Brain microvascular endothelial cell (primary cell): ENCODE measurements at regions not wholly inside any gene's neighbourhood (a gene's known extent, or its start where the extent isn't known, plus 50 kb on each side); places are given as distances from the start of the nearest gene placed in this dataset.

Experiments
- DNase-seq: peaks from one replicate; pipeline ENCODE4 v3.0.0-alpha.2; 2020
- H3K27ac ChIP-seq: fragments of 250-450 bp; sonication (Bioruptor Pico); 2 replicates; pipeline ENCODE4 v1.5.1; 2020; ENCODE audit warnings: mild to moderate bottlenecking, moderate library complexity
- H3K27me3 ChIP-seq: fragments of 250-450 bp; sonication (Bioruptor Pico); replicated peaks from 2 replicates; pipeline ENCODE4 v1.5.1; 2020; ENCODE audit warnings: mild to moderate bottlenecking
- H3K36me3 ChIP-seq: fragments of 250-450 bp; sonication (Bioruptor Pico); replicated peaks from 2 replicates; pipeline ENCODE4 v1.5.1; 2020; ENCODE audit warnings: mild to moderate bottlenecking
- H3K4me3 ChIP-seq: 2 replicates; pipeline ENCODE4 v1.5.1; 2011; ENCODE audit warnings: low read depth, mild to moderate bottlenecking, control low read depth, low read length, moderate library complexity
- in situ Hi-C: cut with HindIII; loops from 2 replicates; pipeline ENCODE4 v1.10.0; 2017; ENCODE audit warnings: low sequenced_read_pairs, low pct_ligation_motif_present
- TF ChIP-seq, protein P1 (sequence below): IDR thresholded peaks from 2 replicates; pipeline ENCODE4 v1.5.1; 2011; ENCODE audit warnings: low read depth, mild to moderate bottlenecking, moderate library complexity, low read length, control low read depth, inconsistent platforms; ENCODE audit errors: missing control alignments

- in situ Hi-C loops = no loop called here
- TF ChIP-seq, protein P1, sequence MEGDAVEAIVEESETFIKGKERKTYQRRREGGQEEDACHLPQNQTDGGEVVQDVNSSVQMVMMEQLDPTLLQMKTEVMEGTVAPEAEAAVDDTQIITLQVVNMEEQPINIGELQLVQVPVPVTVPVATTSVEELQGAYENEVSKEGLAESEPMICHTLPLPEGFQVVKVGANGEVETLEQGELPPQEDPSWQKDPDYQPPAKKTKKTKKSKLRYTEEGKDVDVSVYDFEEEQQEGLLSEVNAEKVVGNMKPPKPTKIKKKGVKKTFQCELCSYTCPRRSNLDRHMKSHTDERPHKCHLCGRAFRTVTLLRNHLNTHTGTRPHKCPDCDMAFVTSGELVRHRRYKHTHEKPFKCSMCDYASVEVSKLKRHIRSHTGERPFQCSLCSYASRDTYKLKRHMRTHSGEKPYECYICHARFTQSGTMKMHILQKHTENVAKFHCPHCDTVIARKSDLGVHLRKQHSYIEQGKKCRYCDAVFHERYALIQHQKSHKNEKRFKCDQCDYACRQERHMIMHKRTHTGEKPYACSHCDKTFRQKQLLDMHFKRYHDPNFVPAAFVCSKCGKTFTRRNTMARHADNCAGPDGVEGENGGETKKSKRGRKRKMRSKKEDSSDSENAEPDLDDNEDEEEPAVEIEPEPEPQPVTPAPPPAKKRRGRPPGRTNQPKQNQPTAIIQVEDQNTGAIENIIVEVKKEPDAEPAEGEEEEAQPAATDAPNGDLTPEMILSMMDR = no peak
These were observed 56.8 kb downstream of the IFNG start for GRCh38 chr12:68102731-68103130.

DNA sequence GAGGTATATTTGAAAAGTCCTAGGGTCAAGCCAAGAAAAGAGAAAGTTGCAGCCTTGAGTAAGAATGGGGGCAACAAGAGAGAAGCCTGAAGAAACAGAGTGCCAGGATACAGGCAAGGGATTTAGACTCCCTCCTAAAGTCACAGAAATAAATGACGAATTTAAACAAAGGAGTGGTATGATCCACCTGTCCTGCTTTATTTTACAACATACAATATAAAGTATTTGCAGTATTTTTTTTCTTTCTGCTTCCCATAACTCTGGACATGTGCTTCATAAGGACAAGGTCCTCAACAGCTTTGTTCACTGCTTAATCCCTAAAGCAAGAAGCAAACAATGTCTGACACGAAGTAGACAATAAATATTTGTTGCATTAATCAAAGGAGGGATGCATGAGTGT is 57.4 kb downstream of the IFNG start:
- H3K27me3 ChIP-seq = no peaks in the 10 kb centered on the region
- no peak for DNase-seq
- H3K4me3 ChIP-seq = no peak overlapping the region
- H3K27ac ChIP-seq = no peak overlapping the region
- in situ Hi-C loops = no loop called here
- TF ChIP-seq, protein P1 = no peak
- H3K36me3 ChIP-seq = no peaks in the 10 kb centered on the region

More at GRCh38 chr12:68102731-68103130, 56.8 kb downstream of the IFNG start:
- H3K36me3 ChIP-seq = no peaks in the 10 kb centered on the region
- no peak for DNase-seq
- no peak overlapping the region for H3K4me3 ChIP-seq
- H3K27me3 ChIP-seq = no peaks in the 10 kb centered on the region
- H3K27ac ChIP-seq = no peak overlapping the region

- no peak for DNase-seq
- TF ChIP-seq, protein P1 = no peak
- Histone ChIP-seq H3K27me3 (no peaks in the 10 kb centered on the region), H3K36me3 (no peaks in the 10 kb centered on the region), H3K27ac (no peak overlapping the region), H3K4me3 (no peak overlapping the region)
- in situ Hi-C loops = no loop called here
These were observed 59.3 kb downstream of the IFNG start for GRCh38 chr12:68100241-68100640.

- no peak for DNase-seq
- H3K36me3 ChIP-seq = no peaks in the 10 kb centered on the region
- H3K27ac ChIP-seq = no peak overlapping the region
- no peaks in the 10 kb centered on the region for H3K27me3 ChIP-seq
- in situ Hi-C loops = no loop called here
- TF ChIP-seq, protein P1 = no peak
- H3K4me3 ChIP-seq = no peak overlapping the region
These were observed 60.6 kb downstream of the IFNG start for GRCh38 chr12:68098939-68099338.

DNA sequence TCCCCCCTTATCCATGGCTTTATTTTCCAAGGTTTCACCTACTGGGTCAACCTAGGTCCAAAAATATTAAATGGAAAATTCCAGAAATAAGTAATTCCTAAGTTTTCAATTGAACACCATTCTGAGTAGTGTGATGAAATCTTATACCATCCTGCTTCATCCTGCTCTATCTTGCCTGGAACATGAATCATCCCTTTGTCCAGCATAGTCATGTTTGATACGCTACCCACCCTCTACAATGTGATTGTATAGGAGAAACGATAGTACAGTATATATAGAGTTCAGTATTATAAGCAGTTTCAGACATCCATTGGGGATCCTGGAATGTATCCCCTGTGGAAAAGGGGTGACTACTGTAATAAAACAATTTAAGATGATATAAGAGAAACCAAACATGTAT is 62.2 kb downstream of the IFNG start:
- in situ Hi-C loops = no loop called here
- TF ChIP-seq, protein P1 = no peak
- peak; percentile 11 for DNase-seq
- H3K4me3 ChIP-seq = no peak overlapping the region
- no peaks in the 10 kb centered on the region for H3K27me3 ChIP-seq
- no peak overlapping the region for H3K27ac ChIP-seq
- no peaks in the 10 kb centered on the region for H3K36me3 ChIP-seq

- Histone ChIP-seq H3K27ac (no peak overlapping the region), H3K27me3 (no peaks in the 10 kb centered on the region), H3K4me3 (no peak overlapping the region), H3K36me3 (no peaks in the 10 kb centered on the region)
- TF ChIP-seq, protein P1 = no peak
- no peak for DNase-seq
- in situ Hi-C loops = no loop called here
These were observed 64.7 kb downstream of the IFNG start for GRCh38 chr12:68094645-68095395.
